Fibroblast of upper back skin (primary cell): ENCODE measurements at regions not wholly inside any gene's neighbourhood (a gene's known extent, or its start where the extent isn't known, plus 50 kb on each side); places are given as distances from the start of the nearest gene placed in this dataset.

Experiments used
- DNase-seq: peaks from one replicate; pipeline ENCODE4 v3.0.0-alpha.2; 2013

DNA sequence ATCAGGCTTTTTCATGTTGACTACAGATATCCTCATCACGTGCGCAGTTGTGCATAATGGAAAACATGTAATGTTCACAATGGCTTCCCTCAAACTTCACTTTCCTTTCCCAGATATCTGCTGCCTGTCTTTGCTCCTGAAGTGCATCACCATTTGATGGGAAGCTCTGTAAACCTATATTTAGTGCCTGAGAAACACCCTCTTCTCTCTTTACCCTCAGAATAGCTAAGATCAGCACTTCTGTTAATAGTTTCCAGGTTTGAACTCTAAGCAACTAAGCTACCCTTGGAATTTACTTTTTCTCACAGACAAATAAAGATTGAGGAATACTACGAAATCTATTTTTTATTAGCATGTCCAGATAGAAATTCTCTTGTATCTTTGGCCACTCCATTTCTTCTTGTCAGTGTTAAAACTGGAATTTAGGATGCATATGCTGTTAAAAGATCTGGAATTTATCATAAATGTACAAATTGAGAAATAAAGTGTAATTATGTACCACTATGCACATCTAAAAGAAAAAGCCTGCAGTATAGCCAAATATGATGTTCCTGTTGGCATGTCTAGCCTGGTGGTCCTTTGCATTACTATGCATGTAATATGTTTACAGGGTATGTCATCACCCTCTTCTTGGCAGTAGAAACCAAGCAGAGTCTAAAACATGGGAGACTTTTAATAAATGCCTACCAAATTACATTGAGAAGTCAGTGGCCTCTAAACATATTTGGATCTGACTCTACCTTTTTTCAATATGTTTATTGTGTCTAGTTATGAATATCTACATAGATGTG lies 278.7 kb downstream of the FIGN start:
- no peak for DNase-seq

DNA sequence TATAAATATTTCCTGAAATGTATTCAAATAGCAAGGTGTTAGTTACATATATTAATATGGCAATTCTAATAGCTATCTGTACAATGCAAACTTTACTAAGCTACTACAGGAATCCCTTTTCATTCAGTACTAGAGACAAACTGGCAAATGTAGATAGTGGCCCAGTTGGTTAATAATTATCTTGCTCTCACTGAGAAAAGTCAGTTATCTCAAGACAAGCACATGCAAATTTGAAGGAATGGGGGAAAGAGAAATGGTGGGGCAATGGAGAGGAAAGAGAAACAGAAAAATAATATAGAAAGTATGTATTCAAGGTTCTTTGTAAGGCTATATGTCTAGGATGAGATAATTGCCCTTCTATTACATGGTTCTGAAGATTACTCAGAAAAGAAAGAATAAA lies 280.0 kb downstream of the FIGN start:
- no peak for DNase-seq

DNA sequence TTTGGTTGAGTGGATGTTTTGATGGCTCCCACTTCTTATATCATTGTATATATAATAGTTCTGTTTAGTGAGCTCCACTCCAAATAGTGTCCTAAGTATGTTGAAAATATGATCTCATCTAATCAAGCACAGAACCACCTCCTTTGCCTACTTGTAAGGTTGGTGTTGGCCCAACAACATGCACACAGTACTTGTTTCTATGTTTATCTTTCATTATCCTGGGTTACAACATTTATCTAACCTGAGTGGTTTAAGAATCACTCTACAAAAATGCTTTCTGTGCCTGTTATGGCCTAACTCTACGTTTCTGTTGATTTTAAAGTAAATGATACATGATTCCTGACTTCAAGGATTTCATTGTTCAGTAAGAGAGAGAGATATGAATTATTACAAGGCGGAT lies 281.9 kb downstream of the FIGN start:
- DNase-seq: no peak

DNA sequence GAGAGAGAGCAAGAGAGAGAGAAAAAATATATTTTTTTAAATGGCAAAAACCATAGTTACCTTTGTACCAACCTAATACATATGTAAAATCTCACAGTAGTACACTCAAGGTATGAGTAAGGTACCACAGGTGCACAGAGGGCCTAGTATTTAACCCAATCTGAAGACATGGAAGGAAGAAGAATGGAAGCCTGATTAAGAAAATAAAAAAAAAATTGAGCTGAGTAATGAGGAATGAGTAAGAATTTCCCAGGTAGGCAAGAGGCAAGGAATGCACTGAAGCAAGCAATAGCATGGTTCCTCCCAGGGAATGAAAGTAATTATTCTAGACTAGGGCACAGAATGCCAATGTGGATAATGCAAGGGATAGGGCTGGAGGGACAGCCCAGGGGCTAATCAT lies 294.2 kb downstream of the FIGN start:
- no peak for DNase-seq

DNA sequence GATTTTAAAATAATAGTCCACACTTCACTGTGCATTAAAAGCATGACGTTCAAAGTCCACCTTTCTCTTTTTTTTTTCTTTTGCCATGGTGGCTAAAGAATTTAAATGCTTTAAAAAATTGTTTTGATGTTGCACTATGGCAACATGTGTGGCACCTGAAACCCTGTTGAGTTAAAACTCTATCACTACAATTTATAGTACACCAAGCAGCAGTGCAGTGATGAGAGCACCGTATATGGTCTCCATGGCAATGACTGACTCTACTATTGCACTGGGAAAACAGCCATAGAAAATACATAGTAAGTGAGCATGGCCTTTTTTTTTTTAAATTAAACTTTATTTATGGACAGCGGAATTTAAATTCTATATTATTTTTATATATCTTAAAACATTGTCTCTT lies 298.8 kb downstream of the FIGN start:
- DNase-seq: no peak

DNA sequence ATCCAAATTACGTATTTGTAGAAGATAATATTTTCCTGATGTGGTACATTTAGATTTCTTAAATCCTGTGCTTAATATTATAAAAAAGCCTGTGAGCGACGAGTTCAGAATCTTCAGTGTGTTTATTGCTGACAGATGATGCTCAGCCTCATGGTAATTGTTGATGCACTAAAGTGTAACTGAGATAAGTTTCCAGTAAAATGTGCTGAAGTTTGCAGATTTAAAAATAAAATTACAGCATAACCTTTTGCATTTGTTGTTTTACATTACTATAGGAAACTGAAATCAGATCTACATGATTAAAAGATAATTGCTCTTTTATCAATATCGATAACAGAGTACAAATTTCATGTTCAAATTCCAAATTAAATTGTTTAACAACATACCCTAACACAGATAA lies 307.6 kb downstream of the FIGN start:
- no peak for DNase-seq

DNA sequence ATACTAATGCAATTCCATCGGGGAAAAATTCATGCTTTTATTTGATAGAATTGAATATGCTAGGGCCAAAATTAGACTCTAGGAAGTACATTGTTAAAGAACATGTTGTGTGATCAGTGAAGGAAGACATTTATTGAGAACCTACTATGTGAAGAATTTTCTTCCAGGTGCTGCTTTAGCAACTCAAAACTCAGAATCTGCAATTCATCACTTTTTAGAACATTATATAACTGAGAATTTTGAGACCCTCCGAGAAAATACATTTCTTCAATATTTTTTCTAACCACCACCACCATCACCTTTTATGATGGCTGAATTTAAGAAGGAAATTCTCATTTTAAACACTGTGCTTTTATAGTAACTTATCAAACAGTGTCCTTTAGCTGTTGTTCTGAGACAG lies 315.2 kb downstream of the FIGN start:
- no peak for DNase-seq

DNA sequence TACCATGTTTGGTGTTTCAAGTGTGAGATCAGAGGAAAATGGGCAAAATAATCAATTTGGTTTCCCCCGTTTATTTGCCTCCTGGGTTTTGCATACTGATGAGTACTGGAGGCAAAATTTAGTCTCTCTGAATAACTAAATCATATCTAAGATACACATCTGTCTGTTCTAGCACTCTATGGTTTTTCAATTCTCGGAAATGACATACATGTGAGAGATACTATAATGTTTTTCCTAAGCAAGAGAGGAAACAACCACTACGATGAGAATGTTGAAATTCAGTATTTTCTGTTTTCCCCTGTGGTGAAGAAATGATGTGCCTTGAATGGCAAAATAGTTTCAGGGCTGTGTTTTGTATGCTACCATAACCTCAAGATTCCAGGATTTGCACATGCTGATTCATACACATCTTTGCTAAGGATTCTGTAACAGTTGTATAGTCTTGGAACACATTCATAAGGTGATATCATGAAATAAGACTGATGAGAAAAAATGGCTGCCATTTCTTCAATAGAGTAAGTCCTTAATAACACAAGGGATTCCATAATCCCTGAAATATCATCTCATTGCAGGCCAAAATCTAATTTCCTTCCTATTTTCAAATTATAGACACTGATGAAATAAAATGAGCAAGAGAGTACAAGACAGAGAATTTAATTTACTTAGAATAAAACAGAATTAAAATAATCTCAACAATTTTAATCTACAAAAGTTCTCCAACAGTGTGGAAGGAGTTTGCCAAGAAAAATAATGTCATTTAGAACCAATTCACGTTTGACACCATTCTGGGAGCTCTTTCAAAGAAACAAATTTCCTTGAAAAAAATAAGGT lies 316.6 kb downstream of the FIGN start:
- DNase-seq: peak; percentile 13

DNA sequence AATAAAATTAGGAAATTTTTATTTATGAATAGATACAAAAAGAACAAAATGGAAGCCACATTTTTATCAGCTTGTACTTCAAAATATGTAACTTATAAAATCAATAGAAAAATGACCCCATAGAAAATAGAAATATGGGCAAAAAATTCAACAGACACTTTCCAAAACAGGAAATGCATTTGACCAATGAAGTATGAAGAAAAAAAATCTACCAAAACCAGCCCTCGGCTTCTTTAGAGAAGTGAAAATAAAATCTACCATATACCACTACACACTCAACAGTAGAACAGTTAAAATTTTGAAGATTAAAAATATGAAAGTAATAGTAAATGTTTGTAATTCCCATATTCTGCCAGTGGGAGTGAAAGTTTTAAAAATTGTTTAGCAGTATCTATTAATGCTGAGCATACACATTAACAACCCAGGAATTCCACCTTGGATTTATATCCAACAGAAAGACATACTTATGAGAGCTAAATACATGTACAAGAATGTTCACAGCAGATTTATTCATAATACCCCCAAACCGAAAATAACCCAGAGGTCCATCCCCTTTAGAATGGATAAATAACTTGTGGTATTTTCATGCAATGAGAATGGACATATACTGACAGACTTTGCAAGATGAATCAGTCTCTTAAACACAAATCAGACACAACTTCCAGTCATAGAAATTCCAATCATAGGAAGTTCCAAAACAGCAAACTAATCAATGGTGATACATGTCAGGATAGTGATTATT lies 318.0 kb downstream of the FIGN start:
- DNase-seq: no peak

DNA sequence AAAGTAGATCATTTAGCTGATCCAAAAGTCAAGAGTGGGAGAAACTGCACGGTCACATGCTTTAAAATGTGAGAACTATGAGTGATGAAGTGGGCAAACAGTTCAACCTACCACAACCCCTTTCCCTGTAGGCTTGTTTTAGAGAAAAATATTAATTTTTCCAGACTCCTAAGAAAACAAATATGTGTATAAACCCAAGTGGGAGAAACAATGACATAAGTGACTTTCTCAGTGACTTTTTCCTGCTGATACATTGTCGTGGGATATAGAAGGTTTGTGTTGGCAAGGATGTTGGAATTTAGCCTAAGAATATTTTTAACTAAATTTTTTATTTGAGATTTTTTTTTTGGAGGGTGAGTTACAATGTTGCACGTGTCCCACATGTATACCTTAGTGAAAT lies 321.7 kb downstream of the FIGN start:
- DNase-seq: no peak

DNA sequence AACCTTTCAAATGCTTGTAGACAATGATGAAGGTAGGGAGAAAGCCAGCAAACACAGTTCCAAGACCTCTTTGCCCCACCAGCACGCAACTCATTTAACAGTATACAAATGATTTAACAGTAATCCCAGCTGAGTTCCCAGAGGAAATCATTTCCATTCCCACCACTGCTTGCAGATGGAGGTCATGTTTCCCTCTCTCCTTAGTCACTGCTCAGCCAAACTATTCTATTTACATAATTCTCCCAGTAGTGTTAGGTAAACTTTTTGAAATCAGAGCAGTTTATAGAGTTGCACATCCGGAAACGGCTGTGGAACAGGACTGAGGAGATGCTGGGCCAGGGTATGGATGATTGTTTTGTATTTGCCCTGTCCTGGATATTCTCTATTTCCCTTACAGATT lies 328.5 kb downstream of the FIGN start:
- peak; percentile 7 for DNase-seq

DNA sequence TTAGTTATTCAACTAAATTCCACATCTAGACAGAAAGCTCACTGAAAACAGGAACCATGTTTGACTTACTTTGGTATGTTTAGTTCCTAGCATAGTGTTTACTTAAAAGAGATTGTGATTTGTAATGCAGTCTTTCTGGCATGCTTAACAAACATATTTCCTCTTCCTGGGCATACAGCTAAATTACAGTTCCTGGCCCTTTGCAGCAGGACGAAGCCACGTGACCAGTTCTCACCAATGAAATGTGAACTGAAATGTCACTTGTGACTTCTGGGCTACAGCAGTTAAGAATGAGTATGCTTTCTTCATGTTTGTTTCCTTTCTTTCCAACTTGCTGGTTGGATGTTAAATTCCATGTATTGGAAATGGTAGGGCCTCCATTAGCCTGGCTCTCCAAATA lies 330.5 kb downstream of the FIGN start:
- no peak for DNase-seq

DNA sequence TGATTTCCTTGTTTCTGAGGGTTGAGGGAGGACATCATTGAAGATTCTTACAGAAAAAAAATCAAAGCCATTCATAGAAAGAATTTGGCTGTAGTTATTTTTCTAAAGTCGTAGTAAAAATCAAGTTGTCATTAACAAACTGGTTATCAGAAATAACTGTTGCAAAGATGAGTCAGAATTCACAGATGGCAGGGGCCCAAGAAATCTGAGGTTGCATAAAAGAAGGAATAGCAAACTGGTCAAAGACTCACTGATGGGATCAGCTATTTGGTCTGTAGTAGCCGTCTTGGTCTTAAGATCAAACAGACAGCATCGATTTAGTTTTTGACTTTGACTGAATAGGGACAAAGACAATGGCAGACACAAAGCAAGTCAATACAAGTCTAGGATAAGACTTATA lies 334.3 kb downstream of the FIGN start:
- peak; percentile 67 for DNase-seq

DNA sequence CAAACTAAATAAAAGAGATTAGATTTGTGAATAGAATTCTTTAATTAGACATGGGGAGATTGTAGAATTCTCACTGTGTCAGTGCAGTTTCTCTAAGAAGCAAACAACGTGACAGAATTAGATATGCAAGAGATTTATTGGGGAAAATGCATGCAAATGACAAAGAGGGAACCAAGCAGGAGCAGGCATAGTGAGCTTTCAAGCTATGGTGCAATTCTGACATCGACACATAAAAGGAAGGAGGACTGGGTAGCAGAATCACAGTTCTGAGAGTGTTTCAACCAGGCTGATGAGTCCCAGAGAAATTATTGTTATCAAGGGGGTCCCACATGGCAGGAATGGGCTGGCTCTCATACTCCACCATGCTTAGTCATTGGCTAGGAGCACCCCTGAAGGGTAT lies 338.4 kb downstream of the FIGN start:
- no peak for DNase-seq

DNA sequence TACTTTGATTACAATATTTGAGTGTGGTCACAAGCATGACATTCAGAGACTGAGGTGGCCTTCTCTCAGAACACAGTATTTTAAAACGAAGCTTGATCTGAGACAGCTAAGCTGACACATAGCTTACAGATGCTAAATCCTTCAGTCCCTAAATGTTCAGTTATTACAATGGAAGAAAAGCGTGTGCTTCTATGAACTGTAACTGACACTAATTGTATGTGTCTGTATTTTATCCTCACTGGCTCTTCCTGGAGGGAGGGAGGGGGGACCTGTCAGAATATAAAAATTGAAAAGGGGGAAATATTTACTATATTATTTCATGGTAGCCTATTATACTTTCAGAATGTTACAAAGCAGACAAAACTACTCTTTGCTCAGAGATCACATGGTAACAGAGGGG lies 340.2 kb downstream of the FIGN start:
- no peak for DNase-seq

DNA sequence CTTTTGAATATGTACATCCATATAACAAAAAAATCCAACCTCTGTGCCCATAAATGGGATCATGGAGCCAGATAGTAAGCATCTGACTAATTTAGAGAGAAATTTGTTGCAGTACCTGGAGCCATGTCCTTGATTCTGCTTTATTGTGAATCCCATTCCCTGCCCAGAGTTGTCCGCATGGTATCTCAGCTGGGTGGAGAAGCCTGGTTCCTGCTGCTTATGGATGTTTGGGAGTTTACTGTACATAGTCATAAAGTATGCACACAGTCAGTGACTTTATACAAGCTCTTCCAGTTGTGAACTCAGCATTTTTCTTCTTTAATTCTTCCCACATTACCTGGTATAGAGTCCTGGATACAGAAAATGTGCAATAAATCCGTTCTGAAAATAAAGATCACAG lies 346.0 kb downstream of the FIGN start:
- no peak for DNase-seq

DNA sequence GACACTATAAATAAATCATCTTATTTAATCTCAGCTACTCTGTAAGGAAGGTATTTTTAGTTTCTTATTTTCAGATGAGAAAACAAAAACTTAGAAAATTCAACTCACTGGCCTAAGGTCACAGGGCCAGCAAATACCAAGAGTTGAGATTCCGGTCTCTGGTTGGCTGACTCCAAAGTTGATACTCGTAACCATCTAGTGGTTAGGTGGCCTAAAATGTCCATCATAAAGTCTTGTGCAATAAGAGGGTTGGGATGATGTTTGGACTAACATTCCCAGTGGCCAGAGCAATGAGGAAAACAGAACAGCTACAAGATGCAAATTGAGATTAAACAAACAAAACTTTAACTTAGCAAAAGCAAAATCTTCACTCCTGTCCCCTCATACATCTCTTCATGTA lies 360.3 kb downstream of the FIGN start:
- no peak for DNase-seq

DNA sequence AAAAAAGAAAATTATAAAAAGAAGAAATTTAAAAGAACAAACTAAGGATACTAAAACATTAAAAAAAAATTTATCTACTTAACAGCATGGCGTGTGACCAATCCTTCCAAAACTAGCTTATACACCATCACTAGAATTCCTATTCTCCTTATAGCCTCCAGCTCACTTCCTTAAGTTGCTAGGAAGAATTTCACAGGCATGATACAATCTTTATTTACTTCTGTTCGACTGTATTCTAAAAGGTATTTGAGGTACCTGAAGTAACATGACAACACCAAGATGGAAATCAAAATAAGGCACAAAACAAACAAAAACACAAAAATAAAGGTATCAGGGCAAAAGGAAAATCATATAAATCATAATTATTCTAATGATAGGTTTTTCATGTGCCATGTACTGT lies 360.7 kb downstream of the FIGN start:
- DNase-seq: no peak

DNA sequence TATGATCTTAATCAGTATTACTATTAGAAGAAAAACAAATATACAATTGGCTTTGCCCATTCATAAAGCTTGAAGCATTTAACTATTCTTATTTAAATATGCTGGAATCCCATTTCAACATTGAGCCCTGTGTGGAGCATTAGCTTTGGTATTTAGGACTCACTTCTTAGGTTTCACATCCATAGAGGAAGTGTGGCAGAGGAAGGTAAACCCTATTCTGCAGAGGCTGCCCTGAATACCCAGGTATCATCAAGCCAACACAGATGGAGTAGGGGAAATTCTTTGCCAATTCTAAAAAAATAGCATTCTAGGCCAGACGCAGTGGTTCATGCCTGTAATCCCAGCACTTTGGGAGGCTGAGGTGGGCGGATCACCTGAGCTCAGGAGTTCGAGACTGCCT lies 361.5 kb downstream of the FIGN start:
- DNase-seq: no peak

DNA sequence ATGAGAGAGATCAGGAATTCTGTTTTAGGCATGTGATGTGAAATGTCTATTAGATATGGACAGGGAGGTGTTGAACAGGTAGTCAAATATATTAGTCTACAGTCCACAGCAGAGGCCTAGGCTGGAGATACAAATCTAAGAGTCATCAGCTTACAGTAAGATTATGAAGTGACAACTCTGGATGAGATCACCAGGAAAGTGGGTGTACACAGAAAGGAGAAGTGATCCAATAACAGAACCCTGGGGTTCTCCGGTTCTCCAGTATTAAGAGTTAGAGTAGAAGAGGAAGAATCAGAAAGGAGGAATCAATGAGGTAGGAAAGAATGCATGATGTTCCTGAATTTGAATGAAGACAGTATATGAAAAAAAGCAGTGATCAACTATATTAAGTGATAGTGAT lies 362.3 kb downstream of the FIGN start:
- DNase-seq: no peak

DNA sequence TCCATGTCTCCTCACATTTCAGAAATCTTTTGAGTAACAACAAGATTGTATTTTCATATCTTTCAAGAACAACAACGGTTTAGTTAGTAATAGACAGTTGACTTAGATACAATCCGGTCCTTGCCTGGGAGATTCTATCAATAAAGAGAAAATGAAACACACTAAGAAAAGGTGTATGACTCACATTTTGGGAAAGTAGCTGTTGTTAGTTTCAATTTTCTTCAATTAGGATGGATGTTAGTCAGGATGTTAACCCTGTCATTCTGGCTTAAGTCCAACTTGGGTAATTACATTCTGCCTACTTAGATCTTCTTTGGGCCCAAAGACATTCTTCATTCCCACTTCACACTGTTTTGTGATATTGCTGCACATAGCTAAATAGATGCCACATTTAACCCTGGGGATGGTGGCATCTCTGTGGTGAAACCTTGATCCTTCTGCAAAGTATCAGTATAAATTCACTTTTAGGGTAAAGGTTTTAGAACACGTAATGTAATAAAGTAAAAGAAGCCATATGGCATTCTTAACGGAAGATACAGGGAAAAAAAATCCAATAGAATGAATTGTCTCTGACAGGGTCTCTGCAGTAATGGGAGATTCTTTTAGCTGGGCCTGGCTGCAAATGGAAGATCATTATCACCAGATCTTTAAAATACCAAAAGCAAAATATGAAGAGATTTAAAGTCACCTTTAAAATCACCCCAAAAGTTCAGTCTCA lies 365.5 kb downstream of the FIGN start:
- DNase-seq: no peak

DNA sequence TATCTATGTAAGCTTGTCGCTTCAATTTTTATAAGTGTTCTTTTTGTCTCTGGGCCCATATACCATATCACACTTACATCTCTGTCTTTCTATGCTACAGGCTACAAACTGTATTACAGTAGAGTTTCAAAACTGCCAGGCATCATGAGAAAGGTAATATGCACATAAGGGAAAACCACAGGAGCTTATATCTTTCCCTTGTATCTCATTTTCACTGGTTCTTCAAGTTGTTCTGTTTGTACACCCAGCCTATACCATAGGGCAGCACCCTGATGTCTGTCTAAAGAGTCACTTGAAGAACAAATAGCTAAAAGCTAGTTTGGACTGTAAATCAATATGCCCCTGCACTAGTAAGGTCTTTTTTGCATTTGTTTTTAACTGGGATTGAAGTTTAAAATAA lies 366.7 kb downstream of the FIGN start:
- DNase-seq: no peak

DNA sequence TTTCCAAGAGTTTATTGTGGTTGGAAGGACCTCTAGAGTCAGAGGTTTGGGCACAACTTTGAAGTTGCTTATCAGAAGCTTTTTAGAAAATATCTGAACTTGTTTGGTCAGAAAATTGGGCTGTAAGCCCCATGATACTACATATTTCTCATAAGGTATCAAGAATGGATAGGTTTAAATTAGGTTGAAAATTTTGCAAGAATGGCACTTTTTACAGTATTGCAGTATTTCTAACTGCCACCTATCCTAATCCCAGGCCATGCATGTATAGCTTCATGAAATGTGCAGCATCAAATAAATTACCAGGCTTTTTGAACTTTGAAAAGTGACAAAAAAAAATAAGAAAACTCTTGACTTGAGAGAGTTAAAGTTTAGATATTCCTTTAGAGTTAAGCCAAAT lies 367.2 kb downstream of the FIGN start:
- DNase-seq: no peak
